GM10266 (cell line): ENCODE measurements at regions not wholly inside any gene's neighbourhood (a gene's known extent, or its start where the extent isn't known, plus 50 kb on each side); places are given as distances from the start of the nearest gene placed in this dataset.

Experiments used
- DNase-seq: peaks from one replicate; pipeline ENCODE4 v3.0.0; 2012; ENCODE audit errors: extremely low spot score
- CTCF ChIP-seq: IDR thresholded peaks from 2 replicates; pipeline ENCODE4 v1.5.1; 2012; ENCODE audit warnings: mild to moderate bottlenecking, low read depth; ENCODE audit not compliant: control insufficient read depth, insufficient read depth; ENCODE audit errors: missing control alignments

- no peak for TF ChIP-seq CTCF
- DNase-seq, result no peak
Observed at GRCh38 chrX:113594123-113594841, 753.7 kb upstream of the AMOT start.

- DNase-seq, result no peak
- TF ChIP-seq CTCF, result no peak
Observed at GRCh38 chrX:113586281-113586898, 745.8 kb upstream of the AMOT start.

- DNase-seq, result no peak
- no peak for TF ChIP-seq CTCF
Observed at GRCh38 chrX:113580486-113580885, 739.9 kb upstream of the AMOT start.

GRCh38 chrX:113558576-113558975 lies 717.9 kb upstream of the AMOT start:
- no peak for TF ChIP-seq CTCF
- DNase-seq, result no peak

- no peak for TF ChIP-seq CTCF
- no peak for DNase-seq
Observed at GRCh38 chrX:113551919-113552318, 711.3 kb upstream of the AMOT start.

- TF ChIP-seq CTCF, result no peak
- no peak for DNase-seq
Observed at GRCh38 chrX:113548308-113549015, 707.8 kb upstream of the AMOT start.

- TF ChIP-seq CTCF, result no peak
Observed at GRCh38 chrX:113545040-113545439, 704.4 kb upstream of the AMOT start.

More at GRCh38 chrX:113545040-113545439, 704.4 kb upstream of the AMOT start:
- DNase-seq, result no peak
